AG09319 (cell line): ENCODE measurements at regions not wholly inside any gene's neighbourhood (a gene's known extent, or its start where the extent isn't known, plus 50 kb on each side); places are given as distances from the start of the nearest gene placed in this dataset.

Source experiments
- DNase-seq: peaks from one replicate; pipeline ENCODE4 v3.0.0-alpha.2; 2010; ENCODE audit warnings: low read depth; ENCODE audit errors: extremely low read depth
- TF ChIP-seq, protein P1 (sequence below): IDR thresholded peaks from 2 replicates; pipeline ENCODE4 v1.5.1; 2011; ENCODE audit warnings: low read depth, mild to moderate bottlenecking, inconsistent platforms, low read length, moderate library complexity

DNA sequence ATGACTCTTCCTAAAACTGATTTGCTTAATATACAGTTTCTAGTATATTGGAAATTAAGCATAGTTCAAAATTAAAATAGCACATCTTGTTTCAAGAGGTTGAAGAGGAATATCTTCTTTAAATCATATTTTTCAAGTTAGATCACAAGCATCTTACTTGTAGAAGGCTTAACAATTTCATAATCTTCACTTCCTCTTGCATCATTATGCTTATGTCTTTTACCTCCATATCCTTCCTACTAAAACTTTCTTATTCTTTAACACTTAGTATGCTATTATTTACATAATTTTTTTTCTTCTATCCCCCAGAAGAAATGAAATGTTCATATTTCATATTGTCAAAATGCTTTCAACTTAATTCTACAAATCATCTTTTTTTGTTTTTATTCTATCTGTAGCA, 1354.9 kb upstream of the TMEFF2 start:
- DNase-seq: no peak
- TF ChIP-seq, protein P1, sequence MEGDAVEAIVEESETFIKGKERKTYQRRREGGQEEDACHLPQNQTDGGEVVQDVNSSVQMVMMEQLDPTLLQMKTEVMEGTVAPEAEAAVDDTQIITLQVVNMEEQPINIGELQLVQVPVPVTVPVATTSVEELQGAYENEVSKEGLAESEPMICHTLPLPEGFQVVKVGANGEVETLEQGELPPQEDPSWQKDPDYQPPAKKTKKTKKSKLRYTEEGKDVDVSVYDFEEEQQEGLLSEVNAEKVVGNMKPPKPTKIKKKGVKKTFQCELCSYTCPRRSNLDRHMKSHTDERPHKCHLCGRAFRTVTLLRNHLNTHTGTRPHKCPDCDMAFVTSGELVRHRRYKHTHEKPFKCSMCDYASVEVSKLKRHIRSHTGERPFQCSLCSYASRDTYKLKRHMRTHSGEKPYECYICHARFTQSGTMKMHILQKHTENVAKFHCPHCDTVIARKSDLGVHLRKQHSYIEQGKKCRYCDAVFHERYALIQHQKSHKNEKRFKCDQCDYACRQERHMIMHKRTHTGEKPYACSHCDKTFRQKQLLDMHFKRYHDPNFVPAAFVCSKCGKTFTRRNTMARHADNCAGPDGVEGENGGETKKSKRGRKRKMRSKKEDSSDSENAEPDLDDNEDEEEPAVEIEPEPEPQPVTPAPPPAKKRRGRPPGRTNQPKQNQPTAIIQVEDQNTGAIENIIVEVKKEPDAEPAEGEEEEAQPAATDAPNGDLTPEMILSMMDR: no peak

DNA sequence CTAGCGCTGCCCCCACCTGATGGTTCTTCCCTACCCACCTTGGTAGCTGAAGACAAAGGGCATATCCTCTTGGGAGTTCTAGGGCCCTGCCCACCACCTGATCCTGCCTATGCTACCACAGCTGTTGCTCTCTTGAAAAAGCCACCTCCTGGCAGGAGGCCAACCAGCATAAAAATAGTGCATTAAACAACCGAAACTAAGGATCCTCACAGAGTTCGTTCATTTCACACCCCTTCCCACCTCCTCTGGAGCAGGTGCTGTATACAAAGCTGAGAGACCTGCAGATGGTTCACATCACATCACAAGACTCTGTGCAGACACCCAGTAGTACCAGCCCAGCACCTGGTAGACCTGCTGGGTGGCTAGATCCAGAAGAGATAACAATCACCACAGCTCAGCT, 1348.0 kb upstream of the TMEFF2 start:
- TF ChIP-seq, protein P1: no peak
- no peak for DNase-seq

DNA sequence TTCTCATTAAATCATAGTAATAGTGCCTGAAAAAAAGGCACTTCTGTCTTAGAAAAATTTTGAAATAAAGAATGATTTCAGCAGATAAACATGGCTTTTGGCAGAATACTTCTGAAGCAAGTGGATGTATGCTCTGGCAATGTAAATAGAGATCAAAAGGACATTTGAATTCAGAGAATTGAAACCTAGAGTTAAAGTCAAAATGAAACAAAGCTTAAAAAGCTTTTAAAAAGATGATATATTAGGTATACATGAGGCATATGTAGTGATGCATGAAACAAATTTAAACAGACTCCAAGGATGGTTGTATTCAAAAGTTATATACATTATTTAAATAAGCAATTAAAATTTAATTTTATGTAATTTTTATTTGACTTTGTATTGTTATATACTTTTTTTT, 1344.5 kb upstream of the TMEFF2 start:
- TF ChIP-seq, protein P1: no peak
- no peak for DNase-seq

DNA sequence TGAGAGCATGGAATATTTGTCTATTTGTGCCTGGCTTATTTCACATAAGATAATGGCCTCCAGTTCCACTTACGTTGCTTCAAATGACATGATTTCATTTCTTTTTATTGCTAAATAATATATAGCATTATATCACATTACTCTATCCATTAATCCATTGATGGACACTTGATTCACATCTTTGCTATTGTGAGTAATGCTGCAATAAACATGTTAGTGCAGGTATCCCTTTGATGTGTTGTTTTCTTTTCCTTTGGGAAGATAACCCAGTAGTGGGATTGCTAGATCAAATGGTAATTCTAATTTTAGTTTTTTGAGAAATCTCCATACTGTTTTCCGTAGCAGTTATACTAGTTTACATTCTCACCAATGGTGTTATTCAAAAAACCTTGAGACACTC, 1343.3 kb upstream of the TMEFF2 start:
- no peak for DNase-seq
- TF ChIP-seq, protein P1: no peak

DNA sequence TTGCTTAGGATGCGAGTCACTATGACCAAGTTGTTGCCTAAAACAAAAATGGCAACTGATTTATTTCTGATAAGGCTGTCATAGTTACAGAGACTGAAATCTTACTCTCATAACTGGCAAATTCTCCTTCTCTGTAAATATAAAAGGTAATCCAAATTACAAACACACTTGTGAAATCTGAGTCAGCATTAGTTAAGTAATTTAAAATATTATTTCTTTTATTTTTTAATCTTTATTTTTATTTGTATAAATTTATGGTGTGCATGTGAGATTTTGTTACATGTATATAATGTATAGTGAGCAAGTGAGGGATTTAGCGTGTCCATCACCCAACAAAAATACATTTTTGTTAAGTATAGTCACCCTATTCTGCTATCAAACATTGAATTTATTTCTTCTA, 1342.8 kb upstream of the TMEFF2 start:
- TF ChIP-seq, protein P1: no peak
- DNase-seq: no peak

DNA sequence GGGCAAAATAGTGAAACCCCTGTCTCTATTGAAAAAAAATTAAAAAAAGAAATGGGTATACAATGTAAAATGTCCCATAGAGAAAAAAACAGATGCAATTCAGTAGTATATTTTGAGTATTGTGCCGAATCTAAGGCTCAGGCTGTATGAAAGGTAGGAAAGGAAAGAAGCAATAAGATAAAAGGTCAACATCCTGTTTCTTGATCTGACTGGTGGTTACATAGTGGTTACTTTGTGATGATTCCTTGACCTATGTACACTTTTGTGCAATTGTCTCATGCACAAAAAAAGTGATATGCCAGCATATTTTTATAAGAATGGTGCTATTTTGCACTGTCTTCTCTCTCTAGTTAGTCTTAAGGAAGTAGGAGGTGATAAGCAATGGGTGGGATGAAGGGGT, 1333.7 kb upstream of the TMEFF2 start:
- TF ChIP-seq, protein P1: no peak

DNA sequence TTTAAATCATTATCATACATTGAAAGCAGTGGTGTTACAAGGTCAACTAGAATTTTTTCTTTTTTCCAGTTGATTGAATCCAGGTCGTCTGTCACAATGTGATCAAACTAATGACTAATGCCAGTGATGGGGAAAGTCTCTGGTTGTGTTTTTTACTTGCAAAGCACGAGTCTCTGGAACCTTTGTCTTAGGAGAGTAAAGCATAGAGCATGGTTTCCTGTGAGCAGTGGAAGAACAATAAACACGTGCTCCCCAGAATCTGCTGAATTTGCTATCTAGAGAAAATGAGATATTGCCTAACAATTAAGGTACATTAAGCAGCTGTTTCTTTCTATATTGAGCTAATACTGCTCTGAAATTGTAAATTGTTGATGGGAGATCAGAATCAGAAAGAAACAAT, 1332.4 kb upstream of the TMEFF2 start:
- TF ChIP-seq, protein P1: no peak
- DNase-seq: no peak

More for the DNA sequence above, 1333.7 kb upstream of the TMEFF2 start:
- no peak for DNase-seq
